Activated naive CD4-positive, alpha-beta T cell treated with anti-CD3 and anti-CD28 coated beads for 36 hours (primary cell): ENCODE measurements at regions not wholly inside any gene's neighbourhood (a gene's known extent, or its start where the extent isn't known, plus 50 kb on each side); places are given as distances from the start of the nearest gene placed in this dataset. TPM values are rescaled to one million over a fixed set of nuclear protein-coding genes. Genes with fewer than 3 reads are reported as not detected.

Source experiments
- CTCF ChIA-PET: fragments of 350-600 bp; sonication (Branson Sonifier 250); formaldehyde crosslinking; loops from one replicate; lab custom pipeline; 2021; ENCODE audit warnings: antibody characterized with exemption; lab: Charles Lee
- DNase-seq: peaks from one replicate; pipeline ENCODE4 v3.0.0-alpha.2; 2020
- H3K27ac Mint-ChIP-seq: one replicate; pipeline ENCODE4 v1.8.0; 2021; ENCODE audit warnings: mild to moderate bottlenecking, mixed read lengths
- H3K27me3 Mint-ChIP-seq: one replicate; pipeline ENCODE4 v1.8.0; 2021; ENCODE audit warnings: low read depth, mixed read lengths
- H3K36me3 Mint-ChIP-seq: one replicate; pipeline ENCODE4 v1.8.0; 2021; ENCODE audit warnings: low read depth, mixed read lengths
- H3K4me1 Mint-ChIP-seq: one replicate; pipeline ENCODE4 v1.8.0; 2021; ENCODE audit warnings: low read depth, mixed read lengths
- H3K4me3 Mint-ChIP-seq: one replicate; pipeline ENCODE4 v1.8.0; 2021; ENCODE audit warnings: mild to moderate bottlenecking, moderate library complexity, mixed read lengths
- H3K9me3 Mint-ChIP-seq: one replicate; pipeline ENCODE4 v1.8.0; 2021; ENCODE audit warnings: mixed read lengths
- intact Hi-C: fragments of 100-400 bp; cut with micrococcal nuclease; formaldehyde crosslinking; loops from one replicate; pipeline ENCODE4 v1.15.1; 2023
- microRNA-seq: library from miRNA; unstranded; fragments of <30 nt; microRNA quantifications from one replicate; pipeline ENCODE4 v1.2.0, GENCODE V29; 2022; ENCODE audit warnings: borderline microRNAs expressed, borderline replicate concordance

- Mint-ChIP-seq H3K27me3 (peaks cover 30% of the 10 kb centered on the region), H3K27ac (no peak overlapping the region), H3K36me3 (no peaks in the 10 kb centered on the region), H3K9me3 (no peaks in the 10 kb centered on the region), H3K4me3 (no peak overlapping the region), H3K4me1 (peaks cover 2% of the 10 kb centered on the region)
- no peak for DNase-seq
- intact Hi-C loops = loop anchor here (5.0 kb wide), 1 partner anchor 542 kb away; no protein-coding TSS in a partner anchor
- CTCF ChIA-PET = no interaction called here
These were observed 56.0 kb upstream of the ARGLU1 start for GRCh38 chr13:106623799-106624460.

GRCh38 chr13:106621833-106622232 is 53.9 kb upstream of the ARGLU1 start:
- H3K4me3 Mint-ChIP-seq = no peak overlapping the region
- no peaks in the 10 kb centered on the region for H3K9me3 Mint-ChIP-seq
- H3K27me3 Mint-ChIP-seq = peaks cover 19% of the 10 kb centered on the region
- intact Hi-C loops = loop anchor here (5.0 kb wide), 1 partner anchor 540 kb away; no protein-coding TSS in a partner anchor
- no peak overlapping the region for H3K27ac Mint-ChIP-seq
- no peak for DNase-seq
- CTCF ChIA-PET = interaction anchor here (0.6 to 2.7 kb wide), 4 partner anchors 15 to 86 kb away, joined by 3 to 7 read pairs (median 4); no protein-coding TSS in a partner anchor
- H3K36me3 Mint-ChIP-seq = no peaks in the 10 kb centered on the region
- H3K4me1 Mint-ChIP-seq = peaks cover 2% of the 10 kb centered on the region

GRCh38 chr13:106619688-106620555 is 52.0 kb upstream of the ARGLU1 start:
- peak; percentile 25 for DNase-seq
- CTCF ChIA-PET = interaction anchor here (0.6 to 2.7 kb wide), 18 partner anchors 9 to 1519 kb away, joined by 3 to 12 read pairs (median 4); no protein-coding TSS in a partner anchor
- intact Hi-C loops = loop anchor here (1.0 to 5.0 kb wide), 4 partner anchors 59 to 538 kb away; partner anchors contain the start of gene EFNB2
- H3K4me1 Mint-ChIP-seq = peaks cover 2% of the 10 kb centered on the region
- H3K36me3 Mint-ChIP-seq = no peaks in the 10 kb centered on the region
- no peak overlapping the region for H3K27ac Mint-ChIP-seq
- H3K27me3 Mint-ChIP-seq = peaks cover 17% of the 10 kb centered on the region
- no peak overlapping the region for H3K4me3 Mint-ChIP-seq
- no peaks in the 10 kb centered on the region for H3K9me3 Mint-ChIP-seq

Small RNA genes lying in the stretch of these regions (microRNA-seq; reads per million reads assigned to microRNA genes)
- gene MIR1267 = not detected
